ENCODE measurements at regions not wholly inside any gene's neighbourhood (a gene's known extent, or its start where the extent isn't known, plus 50 kb on each side); places are given as distances from the start of the nearest gene placed in this dataset.

GRCh38 chr12:87794854-87795253 is 234.3 kb downstream of the C12orf50 start:
- Histone ChIP-seq H3K9me3 (ENCODE audit: low read depth) (no peaks in the 10 kb centered on the region), H3K4me1 (ENCODE audit: low read depth) (no peaks in the 10 kb centered on the region), H3K27me3 (no peaks in the 10 kb centered on the region), H3K36me3 (no peaks in the 10 kb centered on the region), H3K27ac (no peak overlapping the region), H3K4me3 (no peak overlapping the region)
- DNase-seq (ENCODE audit: low read depth in 1 of 2, low spot score in 1 of 2) = no peak
- no peak for TF ChIP-seq CTCF (IDR thresholded peaks at IDR 0.05; ENCODE audit: low read depth, low read length)

GRCh38 chr12:87793131-87793530 is 236.1 kb downstream of the C12orf50 start:
- no peak for TF ChIP-seq CTCF (IDR thresholded peaks at IDR 0.05; ENCODE audit: low read depth, low read length)
- H3K27me3 ChIP-seq = no peaks in the 10 kb centered on the region
- no peaks in the 10 kb centered on the region for H3K9me3 ChIP-seq (ENCODE audit: low read depth)
- H3K36me3 ChIP-seq = no peaks in the 10 kb centered on the region
- peaks cover 5% of the 10 kb centered on the region for H3K4me1 ChIP-seq (ENCODE audit: low read depth)
- no peak overlapping the region for H3K4me3 ChIP-seq
- no peak overlapping the region for H3K27ac ChIP-seq
- peak in 1 of 2 donors; percentile 47 for DNase-seq (ENCODE audit: low read depth in 1 of 2, low spot score in 1 of 2)

- no peak overlapping the region for H3K4me3 ChIP-seq
- peaks cover 1% of the 10 kb centered on the region for H3K4me1 ChIP-seq (ENCODE audit: low read depth)
- DNase-seq (ENCODE audit: low read depth in 1 of 2, low spot score in 1 of 2) = no peak
- no peaks in the 10 kb centered on the region for H3K27me3 ChIP-seq
- no peaks in the 10 kb centered on the region for H3K36me3 ChIP-seq
- TF ChIP-seq CTCF (IDR thresholded peaks at IDR 0.05; ENCODE audit: low read depth, low read length) = no peak
- no peak overlapping the region for H3K27ac ChIP-seq
- no peaks in the 10 kb centered on the region for H3K9me3 ChIP-seq (ENCODE audit: low read depth)
Observed at GRCh38 chr12:87784350-87784749, 244.9 kb downstream of the C12orf50 start.

- TF ChIP-seq CTCF (IDR thresholded peaks at IDR 0.05; ENCODE audit: low read depth, low read length) = no peak
- H3K36me3 ChIP-seq = no peaks in the 10 kb centered on the region
- DNase-seq (ENCODE audit: low read depth in 1 of 2, low spot score in 1 of 2) = no peak
- H3K9me3 ChIP-seq (ENCODE audit: low read depth) = no peaks in the 10 kb centered on the region
- no peaks in the 10 kb centered on the region for H3K27me3 ChIP-seq
- H3K4me1 ChIP-seq (ENCODE audit: low read depth) = no peaks in the 10 kb centered on the region
- no peak overlapping the region for H3K27ac ChIP-seq
- H3K4me3 ChIP-seq = no peak overlapping the region
Observed at GRCh38 chr12:87783467-87783866, 245.7 kb downstream of the C12orf50 start.

- Histone ChIP-seq H3K27ac (no peak overlapping the region), H3K9me3 (ENCODE audit: low read depth) (no peaks in the 10 kb centered on the region), H3K36me3 (no peaks in the 10 kb centered on the region), H3K4me3 (no peak overlapping the region), H3K27me3 (no peaks in the 10 kb centered on the region), H3K4me1 (ENCODE audit: low read depth) (no peaks in the 10 kb centered on the region)
- no peak for TF ChIP-seq CTCF (IDR thresholded peaks at IDR 0.05; ENCODE audit: low read depth, low read length)
- no peak for DNase-seq (ENCODE audit: low read depth in 1 of 2, low spot score in 1 of 2)
Observed at GRCh38 chr12:87782838-87783237, 246.4 kb downstream of the C12orf50 start.
